ENCODE measurements at regions not wholly inside any gene's neighbourhood (a gene's known extent, or its start where the extent isn't known, plus 50 kb on each side); places are given as distances from the start of the nearest gene placed in this dataset.

GRCh38 chr9:106432631-106433030, 430.3 kb upstream of the ZNF462 start:
- no peak for TF ChIP-seq EZH2phosphoT487 (IDR thresholded peaks at IDR 0.05; ENCODE audit: insufficient read depth, low read depth)
- no peak for TF ChIP-seq EZH2 (IDR thresholded peaks at IDR 0.05; ENCODE audit: insufficient read depth, poor library complexity, severe bottlenecking)
